Astrocyte of the spinal cord (primary cell): ENCODE measurements at regions not wholly inside any gene's neighbourhood (a gene's known extent, or its start where the extent isn't known, plus 50 kb on each side); places are given as distances from the start of the nearest gene placed in this dataset.

Experiments used
- DNase-seq: peaks from one replicate; pipeline ENCODE4 v3.0.0; 2011; ENCODE audit warnings: low read depth, low spot score
- H3K4me3 ChIP-seq: 2 replicates; pipeline ENCODE4 v1.5.1; 2011; ENCODE audit warnings: low read depth, mild to moderate bottlenecking, low read length, moderate library complexity
- CTCF ChIP-seq: IDR thresholded peaks from 2 replicates; pipeline ENCODE4 v1.5.1; 2012; ENCODE audit warnings: low read depth, mild to moderate bottlenecking, low read length, inconsistent platforms
- in situ Hi-C: cut with HindIII; loops from 2 replicates; pipeline ENCODE4 v1.10.0; 2017; ENCODE audit warnings: low sequenced_read_pairs

GRCh38 chr17:71262586-71262985, 858.2 kb upstream of the SOX9 start:
- no peak for TF ChIP-seq CTCF
- no peak for DNase-seq
- in situ Hi-C loops, result no loop called here
- H3K4me3 ChIP-seq, result no peak overlapping the region

GRCh38 chr17:71267668-71268067, 853.2 kb upstream of the SOX9 start:
- in situ Hi-C loops, result no loop called here
- no peak overlapping the region for H3K4me3 ChIP-seq
- TF ChIP-seq CTCF, result no peak
- DNase-seq, result no peak

- no peak overlapping the region for H3K4me3 ChIP-seq
- DNase-seq, result no peak
- in situ Hi-C loops, result no loop called here
- TF ChIP-seq CTCF, result no peak
These were observed 851.6 kb upstream of the SOX9 start for GRCh38 chr17:71269201-71269600.

GRCh38 chr17:71273441-71273840, 847.4 kb upstream of the SOX9 start:
- TF ChIP-seq CTCF, result no peak
- DNase-seq, result no peak
- in situ Hi-C loops, result no loop called here
- no peak overlapping the region for H3K4me3 ChIP-seq

- peak; percentile 41 for DNase-seq
- H3K4me3 ChIP-seq, result no peak overlapping the region
- in situ Hi-C loops, result no loop called here
- no peak for TF ChIP-seq CTCF
These were observed 844.7 kb upstream of the SOX9 start for GRCh38 chr17:71276079-71276478.

GRCh38 chr17:71283486-71283885, 837.3 kb upstream of the SOX9 start:
- in situ Hi-C loops, result no loop called here
- no peak for TF ChIP-seq CTCF
- H3K4me3 ChIP-seq, result no peak overlapping the region

GRCh38 chr17:71284032-71284755, 836.6 kb upstream of the SOX9 start:
- no peak overlapping the region for H3K4me3 ChIP-seq
- no peak for DNase-seq
- in situ Hi-C loops, result no loop called here
- TF ChIP-seq CTCF, result no peak

More at GRCh38 chr17:71283486-71283885, 837.3 kb upstream of the SOX9 start:
- no peak for DNase-seq
